GM12874 (cell line): ENCODE measurements at regions not wholly inside any gene's neighbourhood (a gene's known extent, or its start where the extent isn't known, plus 50 kb on each side); places are given as distances from the start of the nearest gene placed in this dataset.

ENCODE experiments used
- CTCF ChIP-seq: IDR thresholded peaks from 2 replicates; pipeline ENCODE4 v1.5.1; 2011; ENCODE audit warnings: low read depth, mild to moderate bottlenecking, control low read depth, low read length, moderate library complexity; ENCODE audit not compliant: insufficient read depth

- TF ChIP-seq CTCF, result no peak
Observed at GRCh38 chr2:57528499-57528898, 518.1 kb upstream of the VRK2 start.

GRCh38 chr2:57534358-57534757 lies 512.2 kb upstream of the VRK2 start:
- no peak for TF ChIP-seq CTCF

- no peak for TF ChIP-seq CTCF
Observed at GRCh38 chr2:57536535-57537231, 509.9 kb upstream of the VRK2 start.

GRCh38 chr2:57539761-57540160 lies 506.8 kb upstream of the VRK2 start:
- TF ChIP-seq CTCF, result no peak

GRCh38 chr2:57542081-57542480 lies 504.5 kb upstream of the VRK2 start:
- no peak for TF ChIP-seq CTCF

- no peak for TF ChIP-seq CTCF
Observed at GRCh38 chr2:57543211-57543610, 503.4 kb upstream of the VRK2 start.

- TF ChIP-seq CTCF, result no peak
Observed at GRCh38 chr2:57544624-57545023, 502.0 kb upstream of the VRK2 start.
